ENCODE measurements at regions not wholly inside any gene's neighbourhood (a gene's known extent, or its start where the extent isn't known, plus 50 kb on each side); places are given as distances from the start of the nearest gene placed in this dataset.

DNA sequence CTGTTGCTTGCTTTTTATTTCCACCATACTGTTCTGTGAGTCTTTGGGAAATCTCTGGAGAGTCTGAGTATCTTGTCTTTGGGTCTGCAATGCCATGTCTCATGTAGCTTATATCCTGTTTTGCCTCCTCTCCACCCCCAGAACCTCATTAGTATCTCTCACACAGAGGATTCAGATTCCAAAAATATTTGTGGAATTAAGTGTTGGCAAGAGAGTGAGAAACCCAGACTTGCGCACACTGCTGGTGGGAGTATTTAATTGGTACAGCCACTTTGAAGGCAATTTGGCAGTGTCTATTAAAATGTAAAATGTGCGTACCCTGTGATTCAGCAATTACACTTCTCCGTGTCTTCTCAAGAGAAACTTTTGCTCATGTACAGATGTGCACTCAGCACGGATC, 68.6 kb downstream of the ZNF621 start:
- no peak for DNase-seq

GRCh38 chr3:40597441-40597840, 72.7 kb downstream of the ZNF621 start:
- no peak for DNase-seq

- no peak for DNase-seq
Measured at GRCh38 chr3:40598338-40598737, 73.6 kb downstream of the ZNF621 start.

GRCh38 chr3:40598962-40599361, 74.2 kb downstream of the ZNF621 start:
- DNase-seq, result no peak

DNA sequence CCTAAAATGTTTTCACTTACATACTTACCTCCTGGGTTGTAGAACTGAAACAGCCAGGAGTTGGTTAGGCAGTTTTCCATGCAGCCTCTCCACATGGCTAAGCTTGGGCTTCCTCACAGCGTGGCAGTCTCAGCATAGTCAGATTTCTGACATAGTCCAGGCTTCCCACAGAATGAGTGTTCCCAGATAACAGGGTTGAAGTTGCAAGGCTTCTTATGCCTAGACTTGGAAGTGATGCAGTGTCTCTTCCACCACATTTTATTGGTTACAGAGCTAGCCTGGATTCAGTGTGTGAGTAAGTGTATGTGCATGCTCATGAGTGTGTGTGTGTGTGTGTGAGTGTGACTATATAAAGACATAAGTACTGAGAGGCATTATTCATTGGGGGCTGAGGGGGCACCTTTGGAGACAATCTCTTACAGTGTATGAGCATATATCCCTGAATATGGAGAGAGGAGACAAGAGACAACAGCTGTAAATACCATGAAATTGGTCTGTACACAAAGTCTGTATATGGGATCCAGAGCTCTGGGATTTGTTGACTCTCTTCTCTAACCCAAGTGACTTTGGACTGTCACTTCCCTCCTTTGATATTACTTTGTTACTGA, 78.1 kb downstream of the ZNF621 start:
- no peak for DNase-seq

DNA sequence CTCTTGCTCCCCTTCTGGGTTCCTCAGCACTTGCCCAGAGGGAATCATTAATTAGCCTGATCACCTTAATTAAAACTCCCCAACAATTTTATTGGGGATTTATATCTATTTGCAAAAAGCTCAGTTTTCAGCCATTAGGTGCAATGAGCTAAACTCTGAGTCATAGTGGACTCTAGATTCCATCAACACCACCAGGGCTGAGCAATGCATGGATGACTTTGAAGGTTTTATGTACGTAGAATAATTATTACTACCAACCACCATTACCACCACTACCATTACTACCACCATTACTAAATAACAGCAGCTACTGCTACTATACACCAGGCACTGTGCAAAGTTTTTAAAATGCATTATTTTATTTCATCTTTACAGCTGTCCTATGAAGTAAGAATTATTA, 81.2 kb downstream of the ZNF621 start:
- DNase-seq, result no peak

DNA sequence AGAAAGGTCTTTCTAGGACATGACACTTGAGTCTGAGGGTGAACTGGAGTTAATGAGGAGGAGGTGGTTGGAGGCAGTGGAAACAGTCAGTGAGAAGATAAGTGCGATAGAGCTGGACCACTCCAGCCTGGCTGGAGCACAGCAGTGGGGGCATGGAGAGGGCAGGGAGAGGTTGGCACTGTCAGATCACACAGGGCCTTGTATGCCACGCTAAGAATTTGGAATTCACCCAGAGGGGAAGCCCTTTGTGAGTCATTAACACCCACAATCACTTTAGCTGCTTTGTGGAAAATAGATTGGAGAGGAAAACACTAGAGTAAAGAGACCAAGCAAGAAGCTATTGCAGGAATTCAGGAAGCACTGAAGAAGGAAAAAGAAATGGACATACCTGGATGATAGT, 83.3 kb downstream of the ZNF621 start:
- no peak for DNase-seq

GRCh38 chr3:40613306-40613705, 88.5 kb downstream of the ZNF621 start:
- DNase-seq, result no peak

- no peak for DNase-seq
Measured at GRCh38 chr3:40615110-40615915, 90.6 kb downstream of the ZNF621 start.

DNA sequence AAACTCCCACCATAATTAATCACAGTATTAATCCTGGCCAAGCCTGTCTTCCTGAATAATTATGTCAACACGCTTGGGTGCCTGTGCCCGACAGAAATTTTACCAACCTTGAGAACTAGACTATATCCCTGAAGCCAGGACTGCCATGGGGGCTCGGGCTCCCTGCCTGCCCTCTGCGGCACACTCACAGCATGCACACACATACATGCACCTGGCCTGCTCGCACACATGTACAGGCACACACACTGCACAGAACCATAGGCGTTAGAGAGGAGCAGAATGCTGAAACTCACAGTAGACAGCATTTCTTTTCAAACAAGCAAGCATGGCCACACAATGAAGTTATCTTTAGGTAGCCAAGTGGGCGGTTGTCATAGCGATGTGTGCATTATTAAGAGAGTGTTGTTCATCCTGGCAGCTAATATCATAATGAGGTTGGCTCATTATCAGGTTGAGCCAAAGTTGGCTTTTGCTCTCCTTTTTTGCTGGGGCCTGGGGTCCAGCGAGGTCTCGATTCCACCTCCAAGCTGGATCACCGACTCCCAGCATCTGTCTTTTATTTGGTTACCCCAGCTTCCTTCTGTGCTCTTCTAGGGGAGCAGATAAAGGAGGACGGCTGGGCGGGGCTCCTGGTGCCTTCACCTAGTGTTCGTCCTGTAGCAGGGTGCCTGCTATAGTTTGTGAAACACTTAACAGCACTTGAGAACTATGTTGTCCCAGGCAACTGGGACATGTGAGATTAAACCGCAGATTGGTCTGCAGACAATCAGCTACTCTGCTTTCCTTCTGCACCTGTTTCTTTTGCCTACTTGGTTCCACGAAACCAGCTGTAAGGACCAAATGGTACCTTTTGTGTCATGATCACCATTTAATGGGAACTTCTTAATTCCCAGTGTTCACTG, 91.4 kb downstream of the ZNF621 start:
- DNase-seq, result peak; percentile 77

DNA sequence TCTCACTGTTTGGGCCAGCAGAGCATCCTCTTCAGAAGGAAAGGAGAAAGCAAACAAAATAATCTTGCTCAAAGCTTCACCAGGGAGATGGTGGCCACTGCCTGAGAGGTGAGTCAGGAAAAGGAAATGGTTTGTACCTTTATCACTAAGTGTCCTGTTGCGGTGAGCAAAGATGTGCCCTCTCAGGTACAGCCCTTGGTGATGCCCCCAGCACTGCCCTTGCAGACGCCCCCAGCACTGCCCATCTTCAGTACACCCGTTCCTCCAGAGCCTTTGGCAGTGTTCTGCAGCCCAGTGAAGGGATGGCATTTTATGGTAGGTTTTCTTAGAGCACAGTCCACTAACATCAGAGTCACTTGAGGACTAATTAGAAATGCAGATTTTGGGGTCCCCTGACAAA, 92.3 kb downstream of the ZNF621 start:
- no peak for DNase-seq

GRCh38 chr3:40618158-40618557, 93.4 kb downstream of the ZNF621 start:
- DNase-seq, result no peak

GRCh38 chr3:40620151-40620550, 95.4 kb downstream of the ZNF621 start:
- no peak for DNase-seq

GRCh38 chr3:40621252-40621651, 96.5 kb downstream of the ZNF621 start:
- no peak for DNase-seq

GRCh38 chr3:40623567-40623966, 98.8 kb downstream of the ZNF621 start:
- DNase-seq, result no peak

- no peak for DNase-seq
Measured at GRCh38 chr3:40624189-40624769, 99.5 kb downstream of the ZNF621 start.

- no peak for DNase-seq
Measured at GRCh38 chr3:40627095-40627494, 102.3 kb downstream of the ZNF621 start.

DNA sequence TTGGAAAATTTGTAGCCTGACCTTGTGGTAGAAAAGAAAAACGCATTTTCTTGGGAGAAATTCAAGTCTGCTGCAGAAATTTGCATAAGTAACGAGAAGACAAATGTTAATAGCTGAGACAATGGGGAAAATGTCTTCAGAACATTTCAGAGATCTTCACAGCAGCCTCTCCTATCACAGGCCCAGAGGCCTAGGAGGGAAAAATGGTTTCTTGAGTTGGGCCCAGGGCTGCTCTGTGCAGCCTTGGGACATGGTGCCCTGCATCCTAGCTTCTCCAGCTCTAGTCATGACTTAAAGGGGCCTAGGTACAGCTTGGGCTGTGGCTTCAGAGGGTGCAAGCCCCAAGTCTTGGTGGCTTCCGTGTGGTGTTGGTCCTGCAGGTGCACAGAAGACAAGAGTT, 104.2 kb downstream of the ZNF621 start:
- no peak for DNase-seq

DNA sequence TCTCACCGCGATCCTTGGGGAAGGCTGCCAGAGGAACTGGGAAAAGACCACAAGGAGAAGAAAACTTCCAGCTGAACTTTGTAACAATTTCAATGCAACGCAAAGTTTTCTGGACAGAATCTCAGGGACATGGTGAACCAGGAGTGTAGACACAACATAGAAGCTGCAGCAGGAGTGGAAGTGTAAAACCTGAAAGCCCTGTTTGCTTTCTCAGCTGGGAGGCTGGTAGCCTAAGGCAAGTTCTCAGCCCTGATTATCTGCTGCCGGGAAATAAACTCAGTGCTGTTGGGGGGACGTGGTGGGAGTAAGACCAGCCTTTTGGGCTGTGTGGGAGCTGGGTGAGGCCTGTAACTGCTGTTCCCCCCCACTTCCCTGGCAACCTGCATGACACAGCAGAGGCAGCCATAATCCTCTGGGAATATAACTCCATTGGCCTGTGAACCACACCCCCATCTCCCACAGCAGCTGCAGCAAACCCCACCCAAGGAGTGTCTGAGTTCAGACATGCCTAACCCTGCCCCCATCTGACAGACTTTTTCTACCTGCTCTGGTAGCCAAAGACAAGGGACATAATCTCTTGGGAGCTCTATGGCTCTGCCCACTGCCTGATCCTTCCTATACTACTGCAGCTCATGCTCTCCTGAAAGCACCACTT, 106.7 kb downstream of the ZNF621 start:
- no peak for DNase-seq

- DNase-seq, result no peak
Measured at GRCh38 chr3:40637906-40638305, 113.1 kb downstream of the ZNF621 start.

GRCh38 chr3:40639006-40639405, 114.2 kb downstream of the ZNF621 start:
- no peak for DNase-seq

GRCh38 chr3:40642812-40643211, 118.1 kb downstream of the ZNF621 start:
- no peak for DNase-seq

GRCh38 chr3:40645883-40646282, 121.1 kb downstream of the ZNF621 start:
- DNase-seq, result no peak
